ENCODE measurements at regions not wholly inside any gene's neighbourhood (a gene's known extent, or its start where the extent isn't known, plus 50 kb on each side); places are given as distances from the start of the nearest gene placed in this dataset.

DNA sequence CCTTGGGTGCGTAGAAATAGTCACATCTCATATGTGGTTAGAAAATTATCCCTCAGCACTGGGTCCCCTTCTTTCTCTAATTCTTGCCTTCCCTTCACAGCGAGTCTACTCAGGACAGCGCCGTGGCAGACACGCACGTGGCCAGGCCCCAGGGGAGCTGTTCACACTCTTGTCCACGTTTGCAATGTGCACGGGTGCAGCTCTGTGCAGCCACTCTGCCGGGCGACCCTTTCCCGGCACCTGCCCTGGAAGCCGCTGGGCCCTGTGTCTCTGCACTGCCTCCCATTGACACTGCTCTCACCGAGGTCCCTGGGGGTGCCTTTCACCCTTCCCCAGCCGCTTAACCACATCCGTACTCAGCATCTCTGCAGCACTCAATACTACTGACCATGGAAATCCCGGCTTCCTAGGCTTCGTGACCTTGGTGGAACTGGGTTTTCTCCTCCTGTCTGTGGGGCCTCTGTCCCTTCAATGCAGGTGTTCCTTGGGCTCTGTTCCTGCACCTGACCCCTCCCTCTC lies 104.9 kb downstream of the DACT2 start:
- Histone ChIP-seq H3K27ac (no peak overlapping the region), H3K9ac (no peak overlapping the region), H3K27me3 (ENCODE audit: insufficient read depth, low read depth) (no peaks in the 10 kb centered on the region), H3K79me2 (ENCODE audit: insufficient read depth, low read depth) (no peaks in the 10 kb centered on the region), H3K36me3 (ENCODE audit: insufficient read depth) (no peaks in the 10 kb centered on the region), H3K4me3 (IDR thresholded peaks at IDR 0.05; ENCODE audit: insufficient read depth, low read depth, low read length) (no peak overlapping the region), H2AFZ (ENCODE audit: low read depth) (no peak overlapping the region), H3K4me1 (ENCODE audit: low read depth, poor library complexity, severe bottlenecking) (peaks cover 23% of the 10 kb centered on the region), H4K20me1 (ENCODE audit: insufficient read depth) (no peaks in the 10 kb centered on the region), H3K4me2 (no peak overlapping the region)
- TF ChIP-seq, protein P1, sequence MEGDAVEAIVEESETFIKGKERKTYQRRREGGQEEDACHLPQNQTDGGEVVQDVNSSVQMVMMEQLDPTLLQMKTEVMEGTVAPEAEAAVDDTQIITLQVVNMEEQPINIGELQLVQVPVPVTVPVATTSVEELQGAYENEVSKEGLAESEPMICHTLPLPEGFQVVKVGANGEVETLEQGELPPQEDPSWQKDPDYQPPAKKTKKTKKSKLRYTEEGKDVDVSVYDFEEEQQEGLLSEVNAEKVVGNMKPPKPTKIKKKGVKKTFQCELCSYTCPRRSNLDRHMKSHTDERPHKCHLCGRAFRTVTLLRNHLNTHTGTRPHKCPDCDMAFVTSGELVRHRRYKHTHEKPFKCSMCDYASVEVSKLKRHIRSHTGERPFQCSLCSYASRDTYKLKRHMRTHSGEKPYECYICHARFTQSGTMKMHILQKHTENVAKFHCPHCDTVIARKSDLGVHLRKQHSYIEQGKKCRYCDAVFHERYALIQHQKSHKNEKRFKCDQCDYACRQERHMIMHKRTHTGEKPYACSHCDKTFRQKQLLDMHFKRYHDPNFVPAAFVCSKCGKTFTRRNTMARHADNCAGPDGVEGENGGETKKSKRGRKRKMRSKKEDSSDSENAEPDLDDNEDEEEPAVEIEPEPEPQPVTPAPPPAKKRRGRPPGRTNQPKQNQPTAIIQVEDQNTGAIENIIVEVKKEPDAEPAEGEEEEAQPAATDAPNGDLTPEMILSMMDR (conservative IDR thresholded peaks at IDR 0.05; ENCODE audit: low read depth, low read length), result no peak

DNA sequence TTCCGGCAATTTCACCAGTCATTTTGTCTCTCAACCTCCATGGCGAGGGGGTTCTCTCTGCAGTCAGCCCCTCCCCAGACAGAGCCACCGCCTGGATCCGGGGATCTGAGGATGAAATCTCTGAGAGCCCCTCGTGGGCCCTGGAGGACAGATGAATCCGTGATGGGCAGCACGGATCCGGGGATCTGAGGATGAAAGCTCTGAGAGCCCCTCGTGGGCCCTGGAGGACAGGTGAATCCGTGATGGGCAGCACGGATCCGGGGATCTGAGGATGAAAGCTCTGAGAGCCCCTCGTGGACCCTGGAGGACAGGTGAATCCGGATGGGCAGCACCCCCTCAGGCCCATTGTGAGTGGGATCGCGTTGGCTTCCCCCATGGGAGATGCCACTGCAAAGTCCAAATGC lies 106.5 kb downstream of the DACT2 start:
- no peaks in the 10 kb centered on the region for H3K36me3 ChIP-seq (ENCODE audit: insufficient read depth)
- no peak overlapping the region for H3K4me2 ChIP-seq
- TF ChIP-seq, protein P1 (conservative IDR thresholded peaks at IDR 0.05; ENCODE audit: low read depth, low read length), result no peak
- no peaks in the 10 kb centered on the region for H4K20me1 ChIP-seq (ENCODE audit: insufficient read depth)
- peaks cover 8% of the 10 kb centered on the region for H3K4me1 ChIP-seq (ENCODE audit: low read depth, poor library complexity, severe bottlenecking)
- no peak overlapping the region for H3K27ac ChIP-seq
- H3K4me3 ChIP-seq (IDR thresholded peaks at IDR 0.05; ENCODE audit: insufficient read depth, low read depth, low read length), result no peak overlapping the region
- H3K9ac ChIP-seq, result no peak overlapping the region
- no peaks in the 10 kb centered on the region for H3K27me3 ChIP-seq (ENCODE audit: insufficient read depth, low read depth)
- no peak overlapping the region for H2AFZ ChIP-seq (ENCODE audit: low read depth)
- no peaks in the 10 kb centered on the region for H3K79me2 ChIP-seq (ENCODE audit: insufficient read depth, low read depth)

DNA sequence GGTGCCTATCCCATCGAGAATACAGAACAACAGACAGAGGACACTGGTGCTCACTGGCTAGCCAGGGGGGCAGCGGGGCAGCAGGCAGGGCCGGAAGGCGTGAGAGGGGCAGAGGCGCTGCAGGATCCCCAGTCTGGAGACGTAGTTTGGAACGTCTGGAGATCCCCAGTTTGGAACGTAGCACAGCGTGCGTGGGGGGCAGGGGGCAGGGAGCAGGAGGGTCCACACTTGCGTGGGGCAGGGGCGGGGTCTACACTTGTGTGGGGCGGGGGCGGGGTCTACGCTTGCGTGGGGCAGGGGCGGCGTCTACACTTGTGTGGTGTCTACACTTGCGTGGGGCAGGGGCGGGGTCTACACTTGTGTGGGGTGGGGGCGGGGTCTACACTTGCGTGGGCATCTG lies 107.2 kb downstream of the DACT2 start:
- no peaks in the 10 kb centered on the region for H3K36me3 ChIP-seq (ENCODE audit: insufficient read depth)
- no peaks in the 10 kb centered on the region for H4K20me1 ChIP-seq (ENCODE audit: insufficient read depth)
- no peak overlapping the region for H2AFZ ChIP-seq (ENCODE audit: low read depth)
- TF ChIP-seq, protein P1 (conservative IDR thresholded peaks at IDR 0.05; ENCODE audit: low read depth, low read length), result no peak
- no peaks in the 10 kb centered on the region for H3K4me1 ChIP-seq (ENCODE audit: low read depth, poor library complexity, severe bottlenecking)
- H3K27ac ChIP-seq, result no peak overlapping the region
- no peak overlapping the region for H3K4me3 ChIP-seq (IDR thresholded peaks at IDR 0.05; ENCODE audit: insufficient read depth, low read depth, low read length)
- H3K4me2 ChIP-seq, result no peak overlapping the region
- H3K27me3 ChIP-seq (ENCODE audit: insufficient read depth, low read depth), result no peaks in the 10 kb centered on the region
- H3K9ac ChIP-seq, result no peak overlapping the region
- H3K79me2 ChIP-seq (ENCODE audit: insufficient read depth, low read depth), result no peaks in the 10 kb centered on the region

DNA sequence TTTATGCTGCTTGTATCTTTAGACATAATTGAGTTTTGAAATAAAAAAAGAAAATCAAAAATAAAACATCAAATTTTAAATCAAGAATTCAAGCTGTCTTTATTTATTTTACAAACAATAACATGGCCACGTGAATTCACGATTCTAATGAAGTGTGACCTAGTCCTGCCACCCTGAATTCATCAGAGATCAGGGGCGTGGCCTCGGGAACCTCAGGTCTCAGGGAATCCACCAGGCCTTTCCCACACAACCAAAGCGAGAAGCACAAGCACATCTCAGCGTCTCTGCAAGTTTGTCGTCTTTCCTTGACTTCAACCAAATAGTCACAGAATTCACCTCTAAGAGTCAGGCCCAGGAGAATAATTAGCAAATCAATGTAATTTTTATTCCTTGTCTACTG lies 107.9 kb downstream of the DACT2 start:
- no peaks in the 10 kb centered on the region for H4K20me1 ChIP-seq (ENCODE audit: insufficient read depth)
- H3K4me3 ChIP-seq (IDR thresholded peaks at IDR 0.05; ENCODE audit: insufficient read depth, low read depth, low read length), result no peak overlapping the region
- H3K79me2 ChIP-seq (ENCODE audit: insufficient read depth, low read depth), result no peaks in the 10 kb centered on the region
- no peaks in the 10 kb centered on the region for H3K4me1 ChIP-seq (ENCODE audit: low read depth, poor library complexity, severe bottlenecking)
- H3K36me3 ChIP-seq (ENCODE audit: insufficient read depth), result no peaks in the 10 kb centered on the region
- TF ChIP-seq, protein P1 (conservative IDR thresholded peaks at IDR 0.05; ENCODE audit: low read depth, low read length), result no peak
- no peak overlapping the region for H3K27ac ChIP-seq
- H3K27me3 ChIP-seq (ENCODE audit: insufficient read depth, low read depth), result no peaks in the 10 kb centered on the region
- no peak overlapping the region for H3K4me2 ChIP-seq
- H3K9ac ChIP-seq, result no peak overlapping the region
- no peak overlapping the region for H2AFZ ChIP-seq (ENCODE audit: low read depth)
